NCI-H2196 (cell line): ENCODE measurements at regions not wholly inside any gene's neighbourhood (a gene's known extent, or its start where the extent isn't known, plus 50 kb on each side); places are given as distances from the start of the nearest gene placed in this dataset.
"Not testable (repeated sequence)": the region's sequence is repeated elsewhere in the genome, so short reads cannot be mapped to it uniquely, and the experiment has no call there.

Source experiments
- DNase-seq: peaks from one replicate; lab custom pipeline; 2025; ENCODE audit not compliant: unreplicated experiment; lab: John Stamatoyannopoulos, UW

GRCh38 chr15:62657501-62657900, 385.0 kb upstream of the TPM1 start:
- DNase-seq: not testable (repeated sequence)

- no peak for DNase-seq
Observed at GRCh38 chr15:62658498-62658897, 384.0 kb upstream of the TPM1 start.

GRCh38 chr15:62663547-62663946, 379.0 kb upstream of the TPM1 start:
- DNase-seq: no peak

GRCh38 chr15:62665449-62665848, 377.1 kb upstream of the TPM1 start:
- no peak for DNase-seq

- DNase-seq: no peak
Observed at GRCh38 chr15:62666046-62666445, 376.5 kb upstream of the TPM1 start.

- no peak for DNase-seq
Observed at GRCh38 chr15:62672268-62672667, 370.3 kb upstream of the TPM1 start.

- DNase-seq: no peak
Observed at GRCh38 chr15:62676891-62677290, 365.7 kb upstream of the TPM1 start.

- DNase-seq: no peak
Observed at GRCh38 chr15:62681939-62682896, 360.3 kb upstream of the TPM1 start.

- DNase-seq: not testable (repeated sequence)
Observed at GRCh38 chr15:62683192-62683591, 359.4 kb upstream of the TPM1 start.

GRCh38 chr15:62684123-62684808, 358.3 kb upstream of the TPM1 start:
- DNase-seq: no peak

GRCh38 chr15:62691008-62691407, 351.5 kb upstream of the TPM1 start:
- DNase-seq: no peak

- DNase-seq: no peak
Observed at GRCh38 chr15:62697636-62698035, 344.9 kb upstream of the TPM1 start.

GRCh38 chr15:62698646-62699045, 343.9 kb upstream of the TPM1 start:
- no peak for DNase-seq

GRCh38 chr15:62706317-62706716, 336.2 kb upstream of the TPM1 start:
- DNase-seq: no peak

GRCh38 chr15:62708470-62708869, 334.1 kb upstream of the TPM1 start:
- no peak for DNase-seq

- no peak for DNase-seq
Observed at GRCh38 chr15:62709261-62709660, 333.3 kb upstream of the TPM1 start.

GRCh38 chr15:62711691-62712454, 330.7 kb upstream of the TPM1 start:
- DNase-seq: no peak

- no peak for DNase-seq
Observed at GRCh38 chr15:62712455-62712839, 330.1 kb upstream of the TPM1 start.

- DNase-seq: no peak
Observed at GRCh38 chr15:62715946-62716345, 326.6 kb upstream of the TPM1 start.

GRCh38 chr15:62717496-62717895, 325.1 kb upstream of the TPM1 start:
- DNase-seq: no peak

GRCh38 chr15:62719316-62719715, 323.2 kb upstream of the TPM1 start:
- no peak for DNase-seq

GRCh38 chr15:62722237-62722636, 320.3 kb upstream of the TPM1 start:
- DNase-seq: no peak
